ENCODE measurements at regions not wholly inside any gene's neighbourhood (a gene's known extent, or its start where the extent isn't known, plus 50 kb on each side); places are given as distances from the start of the nearest gene placed in this dataset.

DNA sequence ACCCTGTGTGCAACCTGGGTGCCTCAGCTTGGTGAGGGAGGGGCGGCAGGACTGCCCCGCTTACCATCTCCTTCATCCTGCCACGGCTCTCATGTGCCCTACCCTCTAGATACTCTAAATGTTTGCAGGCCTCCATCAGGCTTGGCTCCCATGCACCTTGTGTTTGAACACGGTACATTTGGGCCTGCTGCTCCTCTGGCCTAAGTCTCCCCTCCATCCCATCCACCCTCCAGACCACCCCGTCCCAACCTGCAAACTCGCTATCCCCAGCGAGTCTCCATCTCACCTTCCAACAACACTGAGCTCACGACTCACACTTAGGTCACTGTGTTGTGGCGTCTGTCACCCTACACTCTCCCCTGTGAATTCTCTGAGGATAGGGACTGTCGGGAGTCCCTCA is 274.2 kb downstream of the TEX29 start:
- no peak for DNase-seq (ENCODE audit: low read depth)
- TF ChIP-seq, protein P1, sequence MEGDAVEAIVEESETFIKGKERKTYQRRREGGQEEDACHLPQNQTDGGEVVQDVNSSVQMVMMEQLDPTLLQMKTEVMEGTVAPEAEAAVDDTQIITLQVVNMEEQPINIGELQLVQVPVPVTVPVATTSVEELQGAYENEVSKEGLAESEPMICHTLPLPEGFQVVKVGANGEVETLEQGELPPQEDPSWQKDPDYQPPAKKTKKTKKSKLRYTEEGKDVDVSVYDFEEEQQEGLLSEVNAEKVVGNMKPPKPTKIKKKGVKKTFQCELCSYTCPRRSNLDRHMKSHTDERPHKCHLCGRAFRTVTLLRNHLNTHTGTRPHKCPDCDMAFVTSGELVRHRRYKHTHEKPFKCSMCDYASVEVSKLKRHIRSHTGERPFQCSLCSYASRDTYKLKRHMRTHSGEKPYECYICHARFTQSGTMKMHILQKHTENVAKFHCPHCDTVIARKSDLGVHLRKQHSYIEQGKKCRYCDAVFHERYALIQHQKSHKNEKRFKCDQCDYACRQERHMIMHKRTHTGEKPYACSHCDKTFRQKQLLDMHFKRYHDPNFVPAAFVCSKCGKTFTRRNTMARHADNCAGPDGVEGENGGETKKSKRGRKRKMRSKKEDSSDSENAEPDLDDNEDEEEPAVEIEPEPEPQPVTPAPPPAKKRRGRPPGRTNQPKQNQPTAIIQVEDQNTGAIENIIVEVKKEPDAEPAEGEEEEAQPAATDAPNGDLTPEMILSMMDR (IDR thresholded peaks at IDR 0.05; ENCODE audit: control insufficient read depth, insufficient read depth, low read depth, low read length, missing control alignments): no peak
- H3K4me3 ChIP-seq (ENCODE audit: control insufficient read depth, low read depth, low read length): no peak overlapping the region

DNA sequence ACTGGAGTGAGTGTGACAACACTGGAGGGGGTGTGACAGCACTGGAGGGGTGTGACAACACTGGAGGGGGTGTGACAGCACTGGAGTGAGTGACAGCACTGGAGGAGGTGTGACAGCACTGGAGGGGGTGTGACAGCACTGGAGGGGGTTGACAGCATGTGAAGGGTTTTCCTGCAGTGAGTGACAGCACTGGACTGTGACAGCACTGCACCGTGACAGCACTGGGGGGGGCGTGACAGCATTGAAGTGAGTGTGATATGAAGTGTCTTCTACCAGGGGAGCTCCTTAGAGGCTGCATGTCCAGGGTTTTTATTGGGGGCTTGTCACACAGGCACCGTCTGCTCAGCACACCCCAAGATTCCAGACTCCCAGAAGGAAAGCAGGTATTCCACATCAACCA is 274.8 kb downstream of the TEX29 start:
- TF ChIP-seq, protein P1 (IDR thresholded peaks at IDR 0.05; ENCODE audit: control insufficient read depth, insufficient read depth, low read depth, low read length, missing control alignments): no peak
- no peak for DNase-seq (ENCODE audit: low read depth)
- no peak overlapping the region for H3K4me3 ChIP-seq (ENCODE audit: control insufficient read depth, low read depth, low read length)

DNA sequence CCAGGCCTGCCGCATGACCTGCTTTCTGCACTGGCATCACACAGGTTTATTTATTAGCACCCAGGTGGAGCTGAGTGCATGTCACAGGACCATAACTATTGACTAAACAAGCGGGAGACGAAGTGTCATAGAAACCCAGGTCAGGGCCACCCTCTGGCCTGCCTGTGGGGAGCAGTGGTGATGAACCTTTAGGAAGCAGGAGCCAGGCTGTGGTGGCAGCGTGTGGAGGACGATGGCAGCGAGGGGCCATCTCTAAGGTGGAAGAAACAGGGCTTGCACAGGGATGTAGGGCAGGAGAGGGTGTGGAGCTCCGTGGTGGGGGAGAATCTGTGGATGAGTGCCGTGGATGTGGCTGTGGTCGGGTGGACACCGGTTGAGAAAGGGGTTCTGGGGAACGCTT is 275.3 kb downstream of the TEX29 start:
- H3K4me3 ChIP-seq (ENCODE audit: control insufficient read depth, low read depth, low read length): no peak overlapping the region
- no peak for DNase-seq (ENCODE audit: low read depth)
- TF ChIP-seq, protein P1 (IDR thresholded peaks at IDR 0.05; ENCODE audit: control insufficient read depth, insufficient read depth, low read depth, low read length, missing control alignments): no peak

DNA sequence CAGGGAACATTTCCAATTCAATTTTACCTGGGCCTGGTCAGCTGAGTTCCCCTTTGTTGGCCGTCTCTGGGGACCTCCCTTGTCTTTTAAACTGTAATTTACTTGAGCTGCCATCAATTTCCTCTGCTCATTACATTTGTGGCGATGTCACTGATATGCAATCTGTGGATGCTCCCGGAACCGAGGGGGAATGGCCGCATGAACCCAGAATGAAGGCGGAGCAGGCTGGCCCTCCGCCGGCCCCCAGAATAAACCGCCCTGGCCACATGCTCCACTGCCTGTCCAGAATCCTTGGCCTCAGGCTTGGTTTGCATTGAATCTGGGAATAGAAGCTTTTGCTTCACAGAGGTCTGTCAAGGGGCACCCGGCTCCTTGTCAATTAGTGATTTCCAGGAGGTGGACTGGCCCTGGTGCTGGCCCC is 276.8 kb downstream of the TEX29 start:
- TF ChIP-seq, protein P1 (IDR thresholded peaks at IDR 0.05; ENCODE audit: control insufficient read depth, insufficient read depth, low read depth, low read length, missing control alignments): no peak
- H3K4me3 ChIP-seq (ENCODE audit: control insufficient read depth, low read depth, low read length): no peak overlapping the region
- no peak for DNase-seq (ENCODE audit: low read depth)

DNA sequence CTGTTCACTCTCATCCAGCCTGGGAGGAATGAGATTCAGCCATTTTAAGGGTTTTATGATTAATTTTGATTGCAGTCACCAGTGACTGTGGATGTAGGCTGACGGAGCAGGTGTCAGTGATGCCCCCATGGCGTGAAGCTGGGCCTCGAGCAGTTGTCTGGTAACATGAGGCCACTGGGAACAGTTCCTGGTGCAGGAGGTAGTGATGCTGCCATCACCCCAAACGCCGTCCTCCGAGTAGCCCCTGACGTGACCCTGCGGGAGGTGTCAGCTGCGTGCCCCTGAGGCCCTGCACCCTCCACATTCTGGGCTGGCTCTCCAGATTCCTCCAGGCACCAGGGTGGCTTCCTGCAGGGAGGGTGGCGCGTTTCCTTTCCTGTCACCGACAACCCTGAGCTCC is 277.2 kb downstream of the TEX29 start:
- DNase-seq (ENCODE audit: low read depth): no peak
- H3K4me3 ChIP-seq (ENCODE audit: control insufficient read depth, low read depth, low read length): no peak overlapping the region
- TF ChIP-seq, protein P1 (IDR thresholded peaks at IDR 0.05; ENCODE audit: control insufficient read depth, insufficient read depth, low read depth, low read length, missing control alignments): no peak

DNA sequence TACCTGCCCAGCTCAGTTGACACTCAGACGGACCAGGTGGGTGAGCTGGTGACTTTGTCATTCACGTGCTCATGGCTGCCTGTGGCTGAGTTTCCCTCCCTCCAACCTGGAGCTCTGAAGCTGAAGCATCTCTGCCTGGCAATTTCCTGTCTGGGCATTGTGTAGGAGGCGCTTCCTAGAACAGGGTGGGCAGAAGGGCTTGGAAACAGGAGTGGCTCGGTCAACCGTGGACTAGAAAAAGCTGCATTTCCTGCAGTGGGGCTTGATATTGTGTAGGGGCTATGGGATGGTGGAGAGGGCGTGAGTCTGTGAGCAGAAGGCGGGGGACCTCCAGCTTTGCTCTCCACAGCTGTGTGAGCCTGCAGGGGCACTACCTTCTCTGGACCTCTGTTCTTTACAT is 278.3 kb downstream of the TEX29 start:
- DNase-seq (ENCODE audit: low read depth): no peak
- TF ChIP-seq, protein P1 (IDR thresholded peaks at IDR 0.05; ENCODE audit: control insufficient read depth, insufficient read depth, low read depth, low read length, missing control alignments): no peak

DNA sequence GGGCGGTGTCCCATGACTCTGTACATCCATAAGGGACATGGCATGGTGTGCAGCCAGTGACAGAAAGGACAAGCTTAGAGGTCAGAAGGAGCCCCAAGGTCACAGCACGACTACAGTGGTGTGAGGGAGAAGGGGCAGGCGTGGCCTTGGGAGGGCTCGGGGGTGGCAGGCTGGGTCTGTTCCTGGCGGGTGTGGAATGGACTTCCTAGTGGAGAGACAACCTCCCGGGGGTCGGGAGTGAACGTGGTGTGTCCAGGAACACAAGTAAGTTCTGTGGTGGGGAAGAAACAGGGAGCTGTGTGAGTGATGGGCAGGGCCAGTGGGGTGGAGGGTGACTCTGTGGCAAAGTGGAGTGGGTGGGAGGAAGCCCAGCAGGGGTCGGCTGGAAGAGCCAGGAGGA is 279.3 kb downstream of the TEX29 start:
- TF ChIP-seq, protein P1 (IDR thresholded peaks at IDR 0.05; ENCODE audit: control insufficient read depth, insufficient read depth, low read depth, low read length, missing control alignments): no peak
- H3K4me3 ChIP-seq (ENCODE audit: control insufficient read depth, low read depth, low read length): no peak overlapping the region
- DNase-seq (ENCODE audit: low read depth): no peak

More for the DNA sequence above, 278.3 kb downstream of the TEX29 start:
- H3K4me3 ChIP-seq (ENCODE audit: control insufficient read depth, low read depth, low read length): no peak overlapping the region

Measured in AG09309 (cell line).